Neural progenitor cell (in vitro differentiated cells): ENCODE measurements at regions not wholly inside any gene's neighbourhood (a gene's known extent, or its start where the extent isn't known, plus 50 kb on each side); places are given as distances from the start of the nearest gene placed in this dataset.

ENCODE experiments used
- EZH2 ChIP-seq: fragments of 200-600 bp; sonication (generic); IDR thresholded peaks from 2 replicates; pipeline ENCODE4 v1.6.1; 2017; ENCODE audit warnings: antibody characterized with exemption, mild to moderate bottlenecking, moderate library complexity
- EZH2phosphoT487 ChIP-seq: fragments of 200-600 bp; sonication (generic); IDR thresholded peaks from 2 replicates; pipeline ENCODE4 v1.6.1; 2017; ENCODE audit warnings: antibody characterized with exemption
- TF ChIP-seq, protein P1 (sequence below): fragments of 200-600 bp; sonication (generic); IDR thresholded peaks from 2 replicates; pipeline ENCODE4 v1.5.1; 2017; ENCODE audit warnings: antibody characterized with exemption, mild to moderate bottlenecking

DNA sequence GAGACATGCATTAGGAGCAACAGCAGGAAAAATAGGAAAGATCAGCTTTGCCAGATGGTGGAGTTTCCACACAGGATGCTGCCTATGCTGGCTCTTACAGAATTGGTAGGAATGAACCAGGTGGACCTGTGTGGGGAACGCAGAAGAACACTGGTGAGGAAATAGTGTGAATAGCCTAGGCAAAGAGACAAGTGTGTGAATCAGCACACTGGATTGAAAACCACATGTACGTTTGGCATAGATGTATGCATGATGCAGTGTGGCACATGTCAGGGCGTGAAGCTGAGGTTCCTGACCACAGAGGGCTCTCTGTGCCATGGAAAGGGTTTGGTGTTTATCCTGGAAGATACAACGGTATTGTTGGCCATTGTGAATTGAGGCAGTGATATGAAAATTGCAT, 156.5 kb upstream of the SLC10A2 start:
- TF ChIP-seq, protein P1, sequence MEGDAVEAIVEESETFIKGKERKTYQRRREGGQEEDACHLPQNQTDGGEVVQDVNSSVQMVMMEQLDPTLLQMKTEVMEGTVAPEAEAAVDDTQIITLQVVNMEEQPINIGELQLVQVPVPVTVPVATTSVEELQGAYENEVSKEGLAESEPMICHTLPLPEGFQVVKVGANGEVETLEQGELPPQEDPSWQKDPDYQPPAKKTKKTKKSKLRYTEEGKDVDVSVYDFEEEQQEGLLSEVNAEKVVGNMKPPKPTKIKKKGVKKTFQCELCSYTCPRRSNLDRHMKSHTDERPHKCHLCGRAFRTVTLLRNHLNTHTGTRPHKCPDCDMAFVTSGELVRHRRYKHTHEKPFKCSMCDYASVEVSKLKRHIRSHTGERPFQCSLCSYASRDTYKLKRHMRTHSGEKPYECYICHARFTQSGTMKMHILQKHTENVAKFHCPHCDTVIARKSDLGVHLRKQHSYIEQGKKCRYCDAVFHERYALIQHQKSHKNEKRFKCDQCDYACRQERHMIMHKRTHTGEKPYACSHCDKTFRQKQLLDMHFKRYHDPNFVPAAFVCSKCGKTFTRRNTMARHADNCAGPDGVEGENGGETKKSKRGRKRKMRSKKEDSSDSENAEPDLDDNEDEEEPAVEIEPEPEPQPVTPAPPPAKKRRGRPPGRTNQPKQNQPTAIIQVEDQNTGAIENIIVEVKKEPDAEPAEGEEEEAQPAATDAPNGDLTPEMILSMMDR, result no peak
- TF ChIP-seq EZH2 (no peak), EZH2phosphoT487 (no peak)
